GM08714 (cell line): ENCODE measurements at regions not wholly inside any gene's neighbourhood (a gene's known extent, or its start where the extent isn't known, plus 50 kb on each side); places are given as distances from the start of the nearest gene placed in this dataset.

Experiments used
- H3K4me3 ChIP-seq: fragments of 200-500 bp; sonication (Bioruptor generic); 2 replicates; pipeline ENCODE4 v1.5.1; 2014; ENCODE audit warnings: mild to moderate bottlenecking, low read length, inconsistent platforms
- ZNF274 ChIP-seq: IDR thresholded peaks from 2 replicates; pipeline ENCODE4 v1.6.1; 2012; ENCODE audit warnings: mild to moderate bottlenecking, low read depth, low read length

DNA sequence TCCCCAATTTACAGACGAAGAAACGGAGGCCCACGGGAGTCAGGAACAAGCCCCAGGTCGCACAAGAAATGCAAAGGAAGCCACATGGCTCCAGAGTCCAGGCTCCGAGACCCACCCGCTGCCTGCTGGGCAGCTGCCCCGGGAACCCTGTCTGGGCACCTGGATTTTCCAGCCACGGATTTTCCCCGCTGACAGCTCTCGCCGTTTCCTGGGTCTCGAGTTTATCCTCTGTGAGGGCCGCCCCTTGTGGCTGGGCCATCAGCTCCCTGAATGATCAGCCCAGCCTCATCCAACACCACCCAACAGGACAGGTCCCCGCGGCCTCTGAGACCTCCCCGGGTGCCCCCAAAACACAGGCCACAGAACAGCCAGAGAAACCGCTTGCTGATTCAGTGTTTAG is 189.7 kb downstream of the BRD1 start:
- H3K4me3 ChIP-seq = no peak overlapping the region
- TF ChIP-seq ZNF274 = no peak

DNA sequence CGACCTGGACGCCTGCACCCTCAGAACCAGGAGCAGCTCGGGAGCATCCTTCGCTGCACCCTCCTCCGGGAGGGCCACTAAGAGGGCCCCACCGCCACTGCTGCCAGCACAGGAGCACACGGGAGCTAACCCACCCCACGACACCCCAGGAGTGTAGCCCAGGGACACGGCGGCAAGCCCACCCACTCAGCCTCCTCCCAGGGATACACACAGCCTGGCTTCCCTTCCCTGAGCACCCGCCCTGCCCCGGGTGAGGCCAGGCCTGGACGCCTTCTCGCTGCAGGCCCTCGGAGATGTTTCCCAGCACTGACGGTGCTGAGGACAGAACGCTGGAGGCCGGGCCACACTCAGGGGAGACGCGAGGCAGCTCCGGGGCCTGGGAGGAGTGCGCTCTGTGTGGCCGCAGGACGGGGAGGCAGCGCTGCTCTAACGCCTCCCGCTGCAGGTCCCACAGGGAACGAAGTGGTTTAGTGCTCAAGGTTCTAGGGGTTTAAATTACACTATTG is 190.4 kb downstream of the BRD1 start:
- TF ChIP-seq ZNF274 = no peak
- H3K4me3 ChIP-seq = no peak overlapping the region

DNA sequence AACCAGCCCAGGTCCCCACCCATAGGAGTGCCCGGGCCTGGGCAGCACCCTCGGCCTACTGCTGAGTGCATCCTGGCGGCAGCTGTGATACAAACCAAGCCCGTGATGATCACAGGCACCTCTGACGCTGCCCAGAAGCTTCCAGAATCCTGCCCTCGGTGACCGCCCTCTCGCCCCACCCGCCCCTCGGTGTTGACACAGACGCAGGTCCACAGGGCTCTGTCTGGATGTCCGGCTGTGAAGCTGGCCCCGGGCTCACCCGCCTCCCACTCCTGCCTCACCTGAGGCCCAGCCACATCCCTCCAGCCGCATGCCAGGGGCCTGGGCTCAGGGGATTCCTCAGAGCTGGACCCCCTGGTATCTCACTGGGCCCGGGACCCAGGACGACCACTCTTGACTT is 191.0 kb downstream of the BRD1 start:
- no peak for TF ChIP-seq ZNF274
- H3K4me3 ChIP-seq = no peak overlapping the region

DNA sequence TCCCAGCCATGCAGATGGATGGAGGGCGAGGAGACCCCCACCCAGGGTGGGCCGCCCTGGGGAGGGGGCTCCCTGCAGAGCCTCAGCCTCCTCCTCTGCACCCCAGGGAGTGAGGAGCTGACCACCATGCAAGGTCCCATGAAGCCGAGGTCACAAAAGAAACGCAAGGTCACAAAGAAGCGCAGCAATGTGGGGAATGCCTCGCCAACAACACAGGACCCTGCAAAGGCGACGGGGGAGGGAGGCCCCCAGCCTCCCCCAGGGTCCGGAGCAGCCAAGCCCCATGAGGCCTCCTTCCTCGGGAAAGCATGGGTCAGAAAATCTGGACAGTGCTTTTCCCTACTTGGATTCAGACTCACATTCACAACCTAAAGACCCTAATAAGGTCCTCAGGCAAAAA is 191.5 kb downstream of the BRD1 start:
- H3K4me3 ChIP-seq = no peak overlapping the region
- no peak for TF ChIP-seq ZNF274

DNA sequence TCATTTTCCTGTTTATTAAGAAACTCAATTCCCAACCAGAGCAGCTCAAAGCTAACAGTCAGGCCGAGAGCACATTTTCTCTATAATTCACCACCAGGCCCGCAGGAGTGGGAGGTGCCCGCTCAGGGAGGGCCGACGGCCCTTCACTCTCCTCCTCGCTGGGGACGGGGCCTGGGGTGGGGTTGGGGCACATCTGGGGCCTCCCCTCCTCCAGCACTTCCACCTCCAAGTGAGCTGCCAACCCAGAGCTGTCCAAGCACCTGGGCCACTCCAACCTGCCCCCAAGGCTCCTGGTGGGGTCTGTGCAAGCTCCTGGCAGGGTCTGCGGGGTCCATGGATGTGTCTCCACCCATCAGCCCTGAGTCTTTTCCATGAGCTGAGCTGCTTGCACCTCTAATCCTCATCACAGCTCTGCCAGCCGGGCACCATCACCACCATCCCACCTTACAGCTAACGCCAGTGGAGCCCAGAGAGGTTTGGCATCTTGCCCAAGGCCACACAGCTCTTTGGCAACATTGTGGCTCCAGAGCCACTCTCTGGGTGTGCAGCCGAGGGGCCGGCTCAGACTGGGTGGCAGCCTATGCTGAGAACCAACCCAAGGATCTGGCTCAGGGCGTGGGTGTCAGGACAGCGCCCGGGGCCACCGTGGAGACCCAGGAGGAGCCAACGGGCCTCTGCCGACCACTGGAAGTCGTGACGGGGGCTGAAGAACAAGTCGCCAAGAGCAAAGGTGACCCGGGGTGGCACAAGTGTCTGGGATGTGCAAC is 193.5 kb downstream of the BRD1 start:
- H3K4me3 ChIP-seq = no peak overlapping the region
- TF ChIP-seq ZNF274 = no peak

DNA sequence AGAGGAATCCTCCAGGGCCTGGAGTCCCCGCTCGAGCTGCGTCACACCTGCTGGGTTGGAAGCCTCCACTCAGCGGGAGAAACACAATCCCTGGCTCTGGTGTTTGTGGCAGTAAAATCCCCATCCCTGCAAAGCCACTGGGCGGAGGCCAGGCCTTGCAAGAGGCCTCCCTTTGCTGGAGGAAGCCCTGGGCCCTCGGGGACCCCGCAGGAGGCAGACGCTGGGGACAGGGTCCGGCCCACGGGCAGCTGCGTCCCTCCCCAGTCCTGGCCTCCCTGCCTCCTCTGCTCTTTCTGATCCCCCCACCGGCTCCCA is 194.7 kb downstream of the BRD1 start:
- no peak overlapping the region for H3K4me3 ChIP-seq
- no peak for TF ChIP-seq ZNF274

DNA sequence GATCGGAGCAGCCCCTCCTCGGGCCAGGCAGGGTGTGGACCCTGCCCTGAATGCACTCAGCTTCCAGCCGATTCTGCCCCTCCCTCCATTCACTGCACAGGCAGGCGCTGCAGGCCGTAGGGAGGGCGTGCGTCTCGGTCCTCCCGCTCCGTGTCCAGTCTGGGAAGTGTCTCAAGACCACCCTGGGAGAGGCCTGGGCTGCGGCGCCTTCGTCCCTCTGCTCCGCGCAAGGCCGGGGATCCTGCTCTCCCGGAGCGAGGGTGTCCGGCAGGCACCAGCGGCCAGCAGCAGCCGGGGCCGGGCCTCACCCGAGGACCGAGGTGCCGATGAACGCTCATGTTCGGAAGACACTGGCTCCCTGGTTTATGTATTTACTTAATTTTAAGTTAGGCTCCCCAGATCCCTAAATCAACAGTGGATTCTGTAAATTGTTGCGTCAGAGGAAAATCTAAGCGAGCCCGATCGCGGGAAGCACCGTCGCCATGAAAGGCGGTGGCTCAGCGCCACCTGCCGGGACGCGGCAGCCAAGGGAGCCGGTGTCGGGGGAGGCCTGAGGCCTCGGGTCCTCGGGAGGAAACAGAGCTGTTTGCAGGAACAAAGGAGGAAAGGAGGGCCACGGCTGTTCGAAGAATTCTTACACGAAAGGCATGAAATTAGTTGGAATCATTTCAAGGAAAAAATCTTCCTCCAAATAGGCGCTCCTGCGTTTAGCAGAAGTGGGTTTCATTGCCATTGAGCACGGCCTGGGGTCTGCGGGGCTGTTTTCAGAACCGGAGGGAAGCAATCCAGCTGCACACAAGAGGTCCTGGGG is 195.3 kb downstream of the BRD1 start:
- H3K4me3 ChIP-seq = no peak overlapping the region

DNA sequence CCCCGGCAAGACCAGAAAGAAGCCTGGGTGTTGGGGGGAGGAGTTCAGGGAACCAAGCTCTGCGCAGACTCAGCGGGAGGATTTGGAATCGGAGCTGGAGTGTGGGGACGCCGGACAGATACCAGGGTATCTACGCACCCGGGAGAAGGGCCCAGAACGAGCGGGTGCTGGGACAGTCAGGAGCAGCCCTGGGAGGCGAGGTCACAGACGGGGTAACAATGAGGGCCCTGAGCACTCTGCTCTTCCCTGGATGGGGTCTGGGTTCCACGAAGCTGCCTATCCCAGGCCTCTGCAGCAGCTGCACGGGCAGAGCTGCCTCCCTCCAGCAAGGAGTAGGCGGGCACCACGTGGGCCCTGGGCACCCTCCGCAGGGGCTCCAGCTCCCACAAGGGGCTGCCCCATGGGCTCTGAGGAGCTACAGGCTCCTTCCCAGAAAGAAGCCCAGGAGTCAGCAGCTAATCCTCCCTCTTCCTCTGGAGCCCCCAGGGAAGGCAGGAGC is 197.2 kb downstream of the BRD1 start:
- H3K4me3 ChIP-seq = no peak overlapping the region
- TF ChIP-seq ZNF274 = no peak

More for the DNA sequence above, 195.3 kb downstream of the BRD1 start:
- TF ChIP-seq ZNF274 = no peak

DNA sequence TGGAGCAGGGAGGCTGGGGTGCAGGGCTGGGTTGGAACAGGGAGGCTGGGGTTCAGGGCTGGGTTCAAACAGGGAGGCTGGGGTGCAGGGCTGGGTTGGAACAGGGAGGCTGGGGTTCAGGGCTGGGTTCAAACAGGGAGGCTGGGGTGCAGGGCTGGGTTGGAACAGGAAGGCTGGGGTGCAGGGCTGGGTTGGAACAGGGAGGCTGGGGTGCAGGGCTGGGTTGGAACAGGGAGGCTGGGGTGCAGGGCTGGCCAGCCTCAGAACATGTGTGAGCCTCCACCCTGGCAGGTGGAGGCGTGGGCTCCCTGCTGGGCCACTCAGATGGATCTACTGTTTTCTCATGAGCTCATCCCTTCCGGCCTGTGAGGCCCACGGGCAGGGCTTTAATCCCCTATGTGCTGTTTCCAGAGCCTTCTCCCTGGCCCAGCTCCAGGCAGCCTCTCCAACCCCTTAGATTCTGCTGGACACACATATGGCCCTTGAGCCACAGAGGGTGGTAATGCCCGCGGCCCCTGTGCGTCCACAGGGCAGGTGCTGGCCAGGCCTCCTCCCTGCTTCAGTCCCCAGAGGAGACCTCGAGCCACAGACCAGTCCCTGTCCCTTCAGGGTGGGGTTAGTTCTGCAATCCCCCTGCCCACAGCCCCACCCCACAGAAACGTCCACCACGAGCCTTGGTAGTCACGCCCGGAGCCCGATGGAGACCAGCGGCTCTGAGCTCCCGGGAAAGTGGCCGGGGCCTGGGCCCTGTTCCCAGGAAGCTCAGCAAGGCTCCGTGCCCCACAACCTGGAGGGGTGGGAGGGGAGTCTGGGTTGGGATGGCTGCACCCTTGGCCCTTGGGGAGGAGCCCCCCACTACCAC is 197.9 kb downstream of the BRD1 start:
- no peak for TF ChIP-seq ZNF274
- no peak overlapping the region for H3K4me3 ChIP-seq

DNA sequence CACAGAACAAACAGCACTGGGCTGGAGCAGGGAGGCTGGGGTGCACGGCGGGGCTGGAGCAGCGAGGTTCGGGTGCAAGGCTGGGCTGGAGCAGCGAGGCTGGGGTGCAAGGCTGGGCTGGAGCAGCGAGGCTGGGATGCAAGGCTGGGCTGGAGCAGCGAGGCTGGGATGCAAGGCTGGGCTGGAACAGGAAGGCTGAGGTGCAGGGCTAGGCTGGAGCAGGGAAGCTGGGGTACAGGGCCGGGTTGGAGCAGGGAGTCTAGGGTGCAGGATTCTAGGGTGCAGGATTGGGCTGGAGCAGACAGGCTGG is 198.5 kb downstream of the BRD1 start:
- no peak for TF ChIP-seq ZNF274

DNA sequence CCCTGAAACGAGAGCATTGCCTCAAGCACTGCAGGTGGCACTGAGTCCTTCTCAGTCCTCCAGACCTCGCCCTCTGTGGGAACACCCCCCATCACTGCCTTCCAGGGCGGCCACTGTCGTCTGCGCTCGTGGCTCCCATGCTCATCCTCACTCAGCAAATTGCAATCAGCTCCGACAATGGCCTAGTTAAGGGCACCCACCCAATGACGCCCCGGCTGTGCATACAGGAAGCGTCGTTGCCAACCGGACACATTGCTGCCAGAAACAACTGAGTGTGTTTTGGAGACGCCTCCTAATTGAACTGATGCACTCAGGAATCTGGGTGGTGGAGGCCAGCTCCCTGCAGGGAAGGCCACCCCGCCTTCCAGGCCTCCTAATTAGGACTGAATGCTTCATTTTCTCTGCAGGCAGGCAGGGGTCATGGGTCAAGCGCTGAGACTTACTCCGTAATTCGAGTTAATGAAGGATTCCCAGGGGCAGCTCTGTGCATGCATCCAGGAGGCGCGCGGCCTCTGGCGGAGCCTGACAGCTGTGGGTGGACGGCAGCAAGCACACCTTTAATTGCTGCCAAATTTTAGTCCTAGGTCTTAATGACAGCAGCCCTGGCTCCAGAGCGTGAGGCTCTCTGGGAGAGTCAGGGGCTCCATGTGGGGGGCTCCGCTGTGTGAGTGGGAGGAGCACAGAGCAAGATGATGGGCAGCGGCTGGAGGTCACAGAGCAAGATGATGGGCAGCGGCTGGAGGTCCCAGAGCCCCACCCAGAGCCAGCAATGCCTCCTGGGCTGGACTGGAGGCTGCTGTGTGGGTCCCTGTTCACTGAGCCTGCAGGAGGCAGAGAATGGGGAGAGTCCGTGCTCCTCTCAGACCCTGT is 199.0 kb downstream of the BRD1 start:
- no peak for TF ChIP-seq ZNF274
- no peak overlapping the region for H3K4me3 ChIP-seq

More for the DNA sequence above, 198.5 kb downstream of the BRD1 start:
- no peak overlapping the region for H3K4me3 ChIP-seq

DNA sequence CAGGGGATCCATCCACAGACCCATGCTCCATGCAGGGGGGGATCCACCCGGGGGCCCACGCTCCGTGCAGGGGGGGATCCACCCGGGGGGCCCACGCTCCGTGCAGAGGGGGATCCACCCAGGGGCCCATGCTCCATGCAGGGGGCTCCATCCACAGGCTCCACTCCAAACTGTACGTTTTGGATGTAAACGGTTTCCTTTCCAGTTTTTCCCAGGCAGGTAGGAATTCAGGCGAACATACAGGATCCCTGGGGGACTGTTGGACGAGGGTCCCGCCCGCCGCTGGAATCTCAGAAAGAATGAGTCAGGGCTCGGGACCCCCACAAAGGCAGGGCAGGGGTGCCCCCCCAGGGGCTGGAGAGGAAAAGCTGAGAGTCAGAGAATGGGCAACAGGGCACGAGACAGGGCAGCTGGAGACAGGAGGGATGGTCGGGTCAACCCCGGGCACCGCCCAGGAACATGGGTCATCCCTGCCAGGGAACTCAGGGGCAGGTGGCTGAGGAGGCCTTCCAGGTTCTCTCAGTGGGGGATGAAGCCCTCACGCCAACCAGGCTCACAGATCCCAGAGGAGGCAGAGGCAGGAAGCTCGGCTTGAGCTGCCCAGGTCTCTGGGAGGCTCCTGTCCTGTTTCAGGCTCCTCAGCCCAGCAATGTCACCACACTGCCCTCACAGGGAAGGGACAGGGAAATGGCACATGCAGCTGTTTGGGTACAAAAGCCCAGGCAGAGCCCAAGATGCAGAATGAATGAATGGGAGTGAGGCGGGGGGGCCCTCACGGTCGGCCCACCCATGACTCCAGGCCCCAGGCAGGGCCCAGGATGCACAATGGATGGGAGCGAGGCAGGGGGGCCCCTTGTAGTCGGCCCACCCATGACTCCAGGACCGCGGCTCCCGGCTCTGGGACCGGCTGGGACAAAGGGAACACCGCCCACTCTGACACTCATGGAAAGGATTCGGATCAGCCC is 200.2 kb downstream of the BRD1 start:
- H3K4me3 ChIP-seq = no peak overlapping the region
- TF ChIP-seq ZNF274 = no peak
